Activated CD4-positive, alpha-beta memory T cell treated with anti-CD3 and anti-CD28 coated beads, Interleukin-2, amount 10 ng/mL, durations not matched to agents 7 days and 5 days (primary cell): ENCODE measurements at regions not wholly inside any gene's neighbourhood (a gene's known extent, or its start where the extent isn't known, plus 50 kb on each side); places are given as distances from the start of the nearest gene placed in this dataset.
"Not testable (repeated sequence)": the region's sequence is repeated elsewhere in the genome, so short reads cannot be mapped to it uniquely, and the experiment has no call there.

Experiments used
- CTCF ChIA-PET: fragments of 350-600 bp; sonication (Branson Sonifier 250); formaldehyde crosslinking; loops from one replicate; lab custom pipeline; 2021; ENCODE audit warnings: antibody characterized with exemption, inconsistent platforms; lab: Charles Lee
- POLR2A ChIA-PET: fragments of 350-600 bp; sonication (Branson Sonifier 250); formaldehyde crosslinking; loops from one replicate; lab custom pipeline; 2021; ENCODE audit warnings: antibody characterized with exemption; lab: Charles Lee
- DNase-seq: peaks from one replicate; pipeline ENCODE4 v3.0.0-alpha.2; 2020
- H3K27ac Mint-ChIP-seq: one replicate; pipeline ENCODE4 v1.8.0; 2021; ENCODE audit warnings: mild to moderate bottlenecking, mixed read lengths
- H3K27me3 Mint-ChIP-seq: one replicate; pipeline ENCODE4 v1.8.0; 2021; ENCODE audit warnings: mixed read lengths
- H3K36me3 Mint-ChIP-seq: one replicate; pipeline ENCODE4 v1.8.0; 2021; ENCODE audit warnings: low read depth, mixed read lengths
- H3K4me1 Mint-ChIP-seq: one replicate; pipeline ENCODE4 v1.8.0; 2021; ENCODE audit warnings: mixed read lengths
- H3K4me3 Mint-ChIP-seq: one replicate; pipeline ENCODE4 v1.8.0; 2021; ENCODE audit warnings: mild to moderate bottlenecking, mixed read lengths
- H3K9me3 Mint-ChIP-seq: one replicate; pipeline ENCODE4 v1.8.0; 2021; ENCODE audit warnings: mixed read lengths

GRCh38 chrX:110951472-110952269 is 144.3 kb upstream of the PAK3 start:
- no peaks in the 10 kb centered on the region for H3K36me3 Mint-ChIP-seq
- H3K27me3 Mint-ChIP-seq, result no peaks in the 10 kb centered on the region
- H3K9me3 Mint-ChIP-seq, result no peaks in the 10 kb centered on the region
- no peak overlapping the region for H3K27ac Mint-ChIP-seq
- H3K4me1 Mint-ChIP-seq, result no peaks in the 10 kb centered on the region
- DNase-seq, result no peak
- CTCF ChIA-PET, result no interaction called here
- no peak overlapping the region for H3K4me3 Mint-ChIP-seq
- POLR2A ChIA-PET, result no interaction called here

DNA sequence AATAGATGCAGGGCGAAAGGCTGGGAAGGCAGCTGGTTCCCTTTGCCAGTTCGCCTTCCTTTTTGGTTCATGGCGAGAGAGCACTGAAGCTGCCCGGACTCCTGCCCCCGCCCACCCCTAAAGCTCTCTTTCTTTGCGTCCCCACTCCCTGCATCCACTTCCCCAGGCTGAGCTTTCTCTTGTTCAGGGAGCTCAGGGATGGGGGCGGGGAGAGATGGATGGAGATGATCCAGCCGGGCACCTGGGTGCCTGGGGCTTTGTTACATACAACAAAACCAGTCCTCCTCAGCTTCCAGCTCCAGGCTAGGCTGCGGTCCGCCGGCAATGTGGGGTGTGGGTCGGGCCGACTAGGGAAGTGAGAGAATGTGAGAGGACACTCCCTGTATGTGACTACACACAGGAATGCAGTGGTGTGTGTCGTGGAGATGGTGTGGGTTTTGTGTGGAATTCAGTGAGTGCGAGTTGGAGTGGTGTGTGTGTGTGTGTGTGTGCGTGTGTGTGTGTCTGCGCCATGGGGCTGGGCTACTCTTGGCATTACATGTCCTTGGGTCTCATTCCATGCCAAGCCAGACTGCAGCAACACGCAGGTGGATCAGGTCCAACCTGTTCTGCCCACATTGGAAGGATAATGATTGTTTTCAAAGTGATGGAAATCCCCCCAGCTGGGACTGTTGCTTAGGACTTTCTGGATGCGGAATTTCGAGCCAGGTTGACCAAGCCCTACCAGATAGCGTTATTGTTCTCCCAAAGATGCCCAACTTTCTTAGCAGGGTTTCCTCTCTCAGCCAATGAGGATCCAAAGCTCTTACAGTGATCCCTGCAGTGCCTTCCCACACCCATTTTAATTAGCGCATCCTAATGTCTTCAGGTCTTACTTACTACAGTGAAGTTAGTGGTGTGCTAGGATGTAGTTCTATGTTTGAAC is 149.4 kb upstream of the CHRDL1 start:
- ChIA-PET CTCF (no interaction called here), POLR2A (no interaction called here)
- Mint-ChIP-seq H3K9me3 (no peaks in the 10 kb centered on the region), H3K4me3 (no peak overlapping the region), H3K4me1 (no peaks in the 10 kb centered on the region), H3K27me3 (peaks cover 17% of the 10 kb centered on the region), H3K27ac (no peak overlapping the region), H3K36me3 (no peaks in the 10 kb centered on the region)
- DNase-seq, result no peak

GRCh38 chrX:110944311-110944750 is 148.7 kb upstream of the CHRDL1 start:
- no peak for DNase-seq
- CTCF ChIA-PET, result no interaction called here
- Mint-ChIP-seq H3K9me3 (no peaks in the 10 kb centered on the region), H3K4me1 (no peaks in the 10 kb centered on the region), H3K36me3 (no peaks in the 10 kb centered on the region), H3K4me3 (no peak overlapping the region), H3K27ac (no peak overlapping the region), H3K27me3 (peaks cover 17% of the 10 kb centered on the region)
- POLR2A ChIA-PET, result no interaction called here

DNA sequence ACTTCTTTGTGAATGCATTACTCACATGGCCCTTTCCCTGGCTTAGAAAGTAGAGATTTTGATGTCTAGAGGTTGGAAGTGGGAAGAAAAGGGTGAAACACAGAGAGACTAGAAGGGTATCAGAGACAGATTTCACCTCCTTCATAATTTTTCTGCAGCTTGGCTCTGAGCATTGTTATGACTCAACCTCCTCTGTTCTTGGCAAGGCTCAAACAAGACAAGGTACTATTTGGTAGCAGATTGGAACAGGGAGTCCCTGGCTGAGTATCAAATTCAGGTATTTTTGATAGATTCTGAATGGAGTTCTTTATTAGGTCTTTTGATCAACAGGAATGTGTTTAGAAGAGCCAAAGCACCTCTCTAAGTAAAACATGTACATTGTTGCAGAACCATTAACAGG is 146.3 kb upstream of the CHRDL1 start:
- no peak for DNase-seq
- ChIA-PET POLR2A (no interaction called here), CTCF (no interaction called here)
- no peaks in the 10 kb centered on the region for H3K36me3 Mint-ChIP-seq
- H3K9me3 Mint-ChIP-seq, result no peaks in the 10 kb centered on the region
- H3K27me3 Mint-ChIP-seq, result peaks cover 17% of the 10 kb centered on the region
- no peak overlapping the region for H3K27ac Mint-ChIP-seq
- H3K4me1 Mint-ChIP-seq, result no peaks in the 10 kb centered on the region
- no peak overlapping the region for H3K4me3 Mint-ChIP-seq

GRCh38 chrX:110938977-110939732 is 143.5 kb upstream of the CHRDL1 start:
- Mint-ChIP-seq H3K9me3 (no peaks in the 10 kb centered on the region), H3K36me3 (no peaks in the 10 kb centered on the region), H3K4me3 (no peak overlapping the region), H3K27me3 (peaks cover 6% of the 10 kb centered on the region), H3K4me1 (no peaks in the 10 kb centered on the region), H3K27ac (no peak overlapping the region)
- DNase-seq, result no peak
- ChIA-PET CTCF (interaction anchor here (0.5 kb wide), 1 partner anchor 265 kb away, joined by 4 read pairs; no protein-coding TSS in a partner anchor), POLR2A (no interaction called here)

DNA sequence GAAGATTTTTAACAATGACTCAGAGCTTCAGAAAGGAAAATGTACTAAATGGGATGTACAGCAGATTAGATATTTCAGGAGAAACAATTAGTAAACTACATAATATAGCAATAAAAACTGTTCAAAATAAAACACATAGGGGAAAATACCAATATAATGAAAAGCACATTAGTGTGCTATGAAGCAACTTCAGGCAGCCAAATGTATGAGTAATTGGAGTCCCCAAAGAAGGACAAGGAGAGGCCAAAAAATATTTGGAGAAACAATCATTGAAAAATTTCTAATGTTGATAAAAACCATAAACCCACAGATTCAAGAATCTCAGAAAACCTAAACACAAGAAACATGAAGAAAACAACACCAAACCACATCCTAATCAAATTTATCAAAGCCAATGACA is 129.3 kb upstream of the CHRDL1 start:
- Mint-ChIP-seq H3K36me3 (no peaks in the 10 kb centered on the region), H3K4me3 (no peak overlapping the region), H3K27ac (no peak overlapping the region), H3K27me3 (no peaks in the 10 kb centered on the region), H3K9me3 (no peaks in the 10 kb centered on the region), H3K4me1 (no peaks in the 10 kb centered on the region)
- ChIA-PET CTCF (no interaction called here), POLR2A (no interaction called here)
- DNase-seq, result no peak

DNA sequence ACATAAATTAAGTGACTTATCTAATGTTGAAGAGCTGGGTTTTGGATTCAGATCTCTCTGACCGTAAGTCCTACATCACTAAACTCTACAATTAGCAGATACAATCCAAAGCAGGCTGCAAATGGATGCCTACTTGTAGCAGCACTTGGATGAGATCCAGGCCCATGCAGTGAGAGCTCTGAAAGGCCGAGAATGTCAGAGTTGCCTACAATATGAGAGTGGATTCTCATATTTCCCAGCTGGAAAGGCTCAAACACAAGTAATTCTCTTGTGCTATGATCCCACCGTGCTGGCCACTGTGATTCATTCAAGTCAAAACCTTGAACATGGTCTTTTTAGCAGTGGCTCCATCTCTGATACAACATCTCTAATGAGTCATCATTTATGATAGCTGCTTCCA is 125.4 kb upstream of the CHRDL1 start:
- no peaks in the 10 kb centered on the region for H3K9me3 Mint-ChIP-seq
- no peaks in the 10 kb centered on the region for H3K4me1 Mint-ChIP-seq
- no peaks in the 10 kb centered on the region for H3K27me3 Mint-ChIP-seq

DNA sequence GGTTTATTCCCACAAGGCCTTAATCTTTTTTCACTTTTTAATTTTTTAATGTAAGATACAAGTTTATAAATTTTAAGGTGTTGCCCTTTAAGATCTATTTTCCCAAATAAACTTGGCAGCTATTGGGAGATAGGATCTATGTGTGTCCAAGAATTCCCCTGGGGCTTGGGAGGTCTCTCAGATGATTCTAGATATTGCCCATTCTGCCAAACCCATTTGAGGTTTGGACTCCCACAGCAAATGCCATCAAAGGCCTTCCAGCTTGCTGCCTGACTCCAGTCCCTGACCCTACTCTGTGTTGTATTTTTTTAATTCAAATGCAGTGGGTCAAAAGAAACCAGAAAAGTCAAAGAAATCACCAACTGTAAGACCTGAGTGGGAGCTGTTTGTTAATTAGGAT is 120.0 kb upstream of the CHRDL1 start:
- Mint-ChIP-seq H3K27ac (no peak overlapping the region), H3K9me3 (no peaks in the 10 kb centered on the region), H3K27me3 (no peaks in the 10 kb centered on the region), H3K4me3 (no peak overlapping the region), H3K4me1 (no peaks in the 10 kb centered on the region), H3K36me3 (no peaks in the 10 kb centered on the region)
- ChIA-PET CTCF (no interaction called here), POLR2A (no interaction called here)
- no peak for DNase-seq

More for the DNA sequence above, 125.4 kb upstream of the CHRDL1 start:
- ChIA-PET POLR2A (no interaction called here), CTCF (no interaction called here)
- H3K4me3 Mint-ChIP-seq, result no peak overlapping the region
- no peaks in the 10 kb centered on the region for H3K36me3 Mint-ChIP-seq
- H3K27ac Mint-ChIP-seq, result no peak overlapping the region
- no peak for DNase-seq

DNA sequence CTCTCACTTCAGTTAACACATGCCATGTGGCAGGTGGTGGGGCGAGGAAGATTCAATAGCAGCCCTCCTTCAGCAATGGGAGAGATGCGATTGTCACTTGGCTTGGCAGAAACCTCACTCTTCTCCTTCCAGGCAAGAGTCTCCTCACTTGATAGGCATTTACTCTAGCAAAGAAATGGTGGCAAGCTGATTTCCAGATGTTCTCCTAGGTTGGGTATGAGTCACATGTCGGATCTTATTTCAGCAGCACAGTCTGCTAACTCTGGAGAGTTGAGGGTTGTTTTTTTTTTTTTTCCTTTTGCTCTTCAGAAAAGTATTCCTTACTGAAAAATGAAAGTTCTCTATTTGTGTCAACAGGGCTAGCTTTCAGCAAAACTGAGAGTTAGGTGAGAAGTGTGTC is 119.5 kb upstream of the CHRDL1 start:
- no peaks in the 10 kb centered on the region for H3K9me3 Mint-ChIP-seq
- no peaks in the 10 kb centered on the region for H3K36me3 Mint-ChIP-seq
- no peak overlapping the region for H3K27ac Mint-ChIP-seq
- POLR2A ChIA-PET, result no interaction called here
- H3K4me3 Mint-ChIP-seq, result no peak overlapping the region
- DNase-seq, result no peak
- no peaks in the 10 kb centered on the region for H3K4me1 Mint-ChIP-seq
- no peaks in the 10 kb centered on the region for H3K27me3 Mint-ChIP-seq
- CTCF ChIA-PET, result no interaction called here

DNA sequence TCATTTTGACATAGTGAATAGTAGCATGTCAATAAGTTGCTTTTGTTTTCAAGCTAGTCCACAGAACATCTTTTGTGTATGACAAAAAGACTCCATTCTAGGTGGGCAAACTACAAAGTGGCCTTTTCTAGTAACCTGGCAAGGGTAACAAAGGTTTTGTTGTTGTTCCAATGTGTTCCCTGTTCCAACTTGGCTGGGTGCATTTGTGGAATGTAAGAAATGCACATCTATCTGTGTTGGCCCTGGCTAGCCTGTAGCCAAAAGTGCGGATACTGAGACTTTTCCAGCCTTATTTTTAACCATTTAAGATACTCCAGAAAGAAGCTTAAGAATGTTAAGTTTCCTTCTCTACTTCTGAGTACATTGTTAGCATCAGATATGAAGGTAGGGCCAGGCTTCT is 118.7 kb upstream of the CHRDL1 start:
- Mint-ChIP-seq H3K4me1 (no peaks in the 10 kb centered on the region), H3K9me3 (no peaks in the 10 kb centered on the region), H3K4me3 (no peak overlapping the region), H3K36me3 (no peaks in the 10 kb centered on the region), H3K27me3 (no peaks in the 10 kb centered on the region), H3K27ac (no peak overlapping the region)
- POLR2A ChIA-PET, result no interaction called here
- DNase-seq, result no peak
- CTCF ChIA-PET, result no interaction called here

- DNase-seq, H3K27ac Mint-ChIP-seq, H3K4me1 Mint-ChIP-seq, H3K4me3 Mint-ChIP-seq, CTCF ChIA-PET, H3K9me3 Mint-ChIP-seq, H3K27me3 Mint-ChIP-seq, POLR2A ChIA-PET, H3K36me3 Mint-ChIP-seq: not testable (repeated sequence)
These were observed 109.1 kb upstream of the CHRDL1 start for GRCh38 chrX:110904747-110905146.

DNA sequence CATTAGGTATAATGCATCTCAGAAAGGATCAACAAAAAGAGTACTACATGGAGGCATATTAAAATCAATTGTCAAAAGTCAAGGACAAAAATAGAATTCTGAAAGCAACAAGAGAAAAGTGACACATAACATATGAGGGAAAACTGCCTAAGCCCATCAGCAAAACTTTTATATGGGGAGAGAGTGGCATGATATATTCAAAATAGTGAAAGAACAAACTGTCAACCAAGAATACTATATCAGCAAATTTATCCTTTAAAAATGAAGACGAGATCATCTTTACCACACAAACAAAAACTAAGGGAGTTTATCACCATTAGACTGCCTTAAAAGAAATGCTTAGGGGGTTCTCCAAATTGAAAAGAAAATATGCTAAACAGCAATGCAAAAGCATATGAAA is 86.4 kb upstream of the CHRDL1 start:
- no peaks in the 10 kb centered on the region for H3K27me3 Mint-ChIP-seq
- DNase-seq, result no peak
- no peak overlapping the region for H3K27ac Mint-ChIP-seq
- H3K9me3 Mint-ChIP-seq, result no peaks in the 10 kb centered on the region
- ChIA-PET CTCF (no interaction called here), POLR2A (no interaction called here)
- no peak overlapping the region for H3K4me3 Mint-ChIP-seq
- no peaks in the 10 kb centered on the region for H3K4me1 Mint-ChIP-seq
- no peaks in the 10 kb centered on the region for H3K36me3 Mint-ChIP-seq

GRCh38 chrX:110877326-110877725 is 81.7 kb upstream of the CHRDL1 start:
- H3K4me1 Mint-ChIP-seq, result no peaks in the 10 kb centered on the region
- POLR2A ChIA-PET, result no interaction called here
- H3K4me3 Mint-ChIP-seq, result no peak overlapping the region
- no peak overlapping the region for H3K27ac Mint-ChIP-seq
- H3K27me3 Mint-ChIP-seq, result no peaks in the 10 kb centered on the region
- DNase-seq, result no peak
- H3K9me3 Mint-ChIP-seq, result no peaks in the 10 kb centered on the region
- CTCF ChIA-PET, result no interaction called here
- no peaks in the 10 kb centered on the region for H3K36me3 Mint-ChIP-seq
